OCI-LY7 (cell line): ENCODE measurements at regions not wholly inside any gene's neighbourhood (a gene's known extent, or its start where the extent isn't known, plus 50 kb on each side); places are given as distances from the start of the nearest gene placed in this dataset.

ENCODE experiments used
- CTCF ChIP-seq: fragments of 200-600 bp; sonication (generic); conservative IDR thresholded peaks from 2 replicates; pipeline ENCODE4 v1.5.1; 2014; ENCODE audit warnings: mild to moderate bottlenecking, antibody characterized with exemption, low read length, moderate library complexity, mixed read lengths
- EZH2phosphoT487 ChIP-seq: fragments of 200-600 bp; sonication (generic); IDR thresholded peaks from 2 replicates; pipeline ENCODE4 v1.6.1; 2018; ENCODE audit warnings: low read depth, borderline replicate concordance, mild to moderate bottlenecking, mixed run types, antibody characterized with exemption, low read length, moderate library complexity, mixed read lengths

GRCh38 chr6:85273870-85274269 is 176.0 kb upstream of the NT5E start:
- no peak for TF ChIP-seq CTCF
- no peak for TF ChIP-seq EZH2phosphoT487
